HepG2 (cell line): ENCODE measurements at regions not wholly inside any gene's neighbourhood (a gene's known extent, or its start where the extent isn't known, plus 50 kb on each side); places are given as distances from the start of the nearest gene placed in this dataset.

Experiments
- ATAD3A ChIP-seq: sonication (generic); formaldehyde crosslinking; IDR thresholded peaks from 2 replicates; pipeline ENCODE4 v1.4.0; 2020; ENCODE audit warnings: missing genetic modification reagents
- DMTF1 ChIP-seq: sonication (generic); formaldehyde crosslinking; IDR thresholded peaks from 2 replicates; pipeline ENCODE4 v1.4.0; 2020; ENCODE audit warnings: mild to moderate bottlenecking, missing genetic modification reagents
- EZH2 ChIP-seq: conservative IDR thresholded peaks from 2 replicates; pipeline ENCODE4 v1.6.1; 2012; ENCODE audit warnings: mild to moderate bottlenecking, low read depth, low read length, moderate library complexity
- HNRNPK ChIP-seq: fragments of 200-400 bp; formaldehyde crosslinking; IDR thresholded peaks from 2 replicates; pipeline ENCODE4 v1.6.1; 2018; ENCODE audit warnings: low read length, low read depth, moderate library complexity, mild to moderate bottlenecking; ENCODE audit not compliant: poor library complexity, severe bottlenecking
- IRX3 ChIP-seq: sonication (generic); formaldehyde crosslinking; IDR thresholded peaks from 2 replicates; pipeline ENCODE4 v1.8.1; 2023; ENCODE audit warnings: mild to moderate bottlenecking, low read depth, missing genetic modification reagents, borderline replicate concordance
- MED13 ChIP-seq: sonication (generic); formaldehyde crosslinking; IDR thresholded peaks from 2 replicates; pipeline ENCODE4 v1.5.0; 2020; ENCODE audit warnings: missing genetic modification reagents
- NKX3-1 ChIP-seq: sonication (generic); formaldehyde crosslinking; IDR thresholded peaks from 2 replicates; pipeline ENCODE4 v1.5.0; 2020; ENCODE audit warnings: missing genetic modification reagents
- NR2C2 ChIP-seq: sonication (generic); formaldehyde crosslinking; IDR thresholded peaks from 2 replicates; pipeline ENCODE4 v1.4.0; 2020; ENCODE audit warnings: missing genetic modification reagents, mild to moderate bottlenecking, moderate library complexity, borderline replicate concordance
- PAWR ChIP-seq: sonication (generic); formaldehyde crosslinking; IDR thresholded peaks from 2 replicates; pipeline ENCODE4 v1.4.0; 2020; ENCODE audit warnings: missing genetic modification reagents, mild to moderate bottlenecking, borderline replicate concordance
- SRY ChIP-seq: sonication (generic); formaldehyde crosslinking; IDR thresholded peaks from 2 replicates; pipeline ENCODE4 v1.8.0; 2022; ENCODE audit warnings: mild to moderate bottlenecking, missing genetic modification reagents
- ZFP41 ChIP-seq: sonication (generic); formaldehyde crosslinking; IDR thresholded peaks from 2 replicates; pipeline ENCODE4 v1.4.0; 2020; ENCODE audit warnings: mild to moderate bottlenecking, missing genetic modification reagents, borderline replicate concordance
- ZMAT5 ChIP-seq: sonication (generic); formaldehyde crosslinking; IDR thresholded peaks from 2 replicates; pipeline ENCODE4 v1.5.0; 2020; ENCODE audit warnings: mild to moderate bottlenecking, low read depth, missing genetic modification reagents, borderline replicate concordance
- ZSCAN30 ChIP-seq: sonication (generic); formaldehyde crosslinking; IDR thresholded peaks from 2 replicates; pipeline ENCODE4 v1.5.0; 2020; ENCODE audit warnings: mild to moderate bottlenecking, missing genetic modification reagents
- TF ChIP-seq, protein P1 (sequence below): IDR thresholded peaks from 2 replicates; pipeline ENCODE4 v1.6.1; 2016; ENCODE audit warnings: low read depth, borderline replicate concordance
- TF ChIP-seq, protein P2 (sequence below): sonication (generic); formaldehyde crosslinking; IDR thresholded peaks from 2 replicates; pipeline ENCODE4 v1.4.0; 2020; ENCODE audit warnings: mild to moderate bottlenecking, missing genetic modification reagents
- TF ChIP-seq, protein P3 (sequence below): fragments of 450-650 bp; IDR thresholded peaks from 2 replicates; pipeline ENCODE4 v1.6.1; 2017; ENCODE audit warnings: mild to moderate bottlenecking
- TF ChIP-seq, protein P4 (sequence below): sonication (generic); formaldehyde crosslinking; IDR thresholded peaks from 2 replicates; pipeline ENCODE4 v1.8.1; 2023; ENCODE audit warnings: mild to moderate bottlenecking, inconsistent platforms, moderate library complexity, missing genetic modification reagents, borderline replicate concordance
- TF ChIP-seq, protein P5 (sequence below): sonication (generic); formaldehyde crosslinking; IDR thresholded peaks from 2 replicates; pipeline ENCODE4 v1.4.0; 2020; ENCODE audit warnings: missing genetic modification reagents
- TF ChIP-seq, protein P6 (sequence below): IDR thresholded peaks from 2 replicates; pipeline ENCODE4 v1.6.1; 2016; ENCODE audit warnings: control low read depth

DNA sequence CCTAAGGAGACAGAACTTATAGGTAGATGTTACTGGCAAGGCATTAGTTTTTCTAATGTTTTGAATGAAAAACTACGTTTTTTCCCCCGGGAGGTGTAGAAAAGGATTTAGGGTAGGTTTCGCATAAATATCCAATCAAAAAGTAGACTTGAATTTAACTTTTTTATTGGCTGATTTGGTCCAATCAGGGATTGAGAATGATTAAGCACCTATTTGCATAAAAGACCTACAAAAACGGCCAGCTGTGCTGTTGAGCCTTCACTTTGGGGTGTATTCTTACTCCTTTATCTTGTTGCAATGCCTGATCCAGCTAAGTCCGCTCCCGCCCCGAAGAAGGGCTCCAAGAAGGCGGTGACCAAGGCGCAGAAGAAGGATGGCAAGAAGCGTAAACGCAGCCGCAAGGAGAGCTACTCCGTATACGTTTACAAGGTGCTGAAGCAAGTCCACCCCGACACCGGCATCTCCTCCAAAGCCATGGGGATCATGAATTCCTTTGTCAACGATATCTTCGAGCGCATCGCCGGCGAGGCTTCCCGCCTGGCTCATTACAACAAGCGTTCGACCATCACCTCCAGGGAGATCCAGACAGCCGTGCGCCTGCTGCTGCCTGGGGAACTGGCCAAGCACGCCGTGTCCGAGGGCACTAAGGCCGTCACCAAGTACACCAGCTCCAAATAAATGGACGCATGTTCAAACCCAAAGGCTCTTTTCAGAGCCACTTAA is 113.5 kb upstream of the BTN3A2 start (continued):
- TF ChIP-seq, protein P1, sequence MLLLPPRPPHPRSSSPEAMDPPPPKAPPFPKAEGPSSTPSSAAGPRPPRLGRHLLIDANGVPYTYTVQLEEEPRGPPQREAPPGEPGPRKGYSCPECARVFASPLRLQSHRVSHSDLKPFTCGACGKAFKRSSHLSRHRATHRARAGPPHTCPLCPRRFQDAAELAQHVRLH (CRISPR knock-in tag): no peak
- no peak for TF ChIP-seq ZMAT5 (CRISPR knock-in tag)
- TF ChIP-seq NR2C2 (CRISPR knock-in tag): no peak
- TF ChIP-seq, protein P2, sequence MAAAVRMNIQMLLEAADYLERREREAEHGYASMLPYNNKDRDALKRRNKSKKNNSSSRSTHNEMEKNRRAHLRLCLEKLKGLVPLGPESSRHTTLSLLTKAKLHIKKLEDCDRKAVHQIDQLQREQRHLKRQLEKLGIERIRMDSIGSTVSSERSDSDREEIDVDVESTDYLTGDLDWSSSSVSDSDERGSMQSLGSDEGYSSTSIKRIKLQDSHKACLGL (CRISPR knock-in tag): 0 out of 2 replicates have a peak, but pooled peaks have one; percentile 40
- peak; percentile 63; the same call in 1 of the 2 replicates for TF ChIP-seq NKX3-1 (CRISPR knock-in tag)
- TF ChIP-seq ZFP41 (CRISPR knock-in tag): no peak
- no peak for TF ChIP-seq DMTF1
- TF ChIP-seq HNRNPK: no peak
- TF ChIP-seq ZSCAN30 (CRISPR knock-in tag): no peak
- TF ChIP-seq, protein P3, sequence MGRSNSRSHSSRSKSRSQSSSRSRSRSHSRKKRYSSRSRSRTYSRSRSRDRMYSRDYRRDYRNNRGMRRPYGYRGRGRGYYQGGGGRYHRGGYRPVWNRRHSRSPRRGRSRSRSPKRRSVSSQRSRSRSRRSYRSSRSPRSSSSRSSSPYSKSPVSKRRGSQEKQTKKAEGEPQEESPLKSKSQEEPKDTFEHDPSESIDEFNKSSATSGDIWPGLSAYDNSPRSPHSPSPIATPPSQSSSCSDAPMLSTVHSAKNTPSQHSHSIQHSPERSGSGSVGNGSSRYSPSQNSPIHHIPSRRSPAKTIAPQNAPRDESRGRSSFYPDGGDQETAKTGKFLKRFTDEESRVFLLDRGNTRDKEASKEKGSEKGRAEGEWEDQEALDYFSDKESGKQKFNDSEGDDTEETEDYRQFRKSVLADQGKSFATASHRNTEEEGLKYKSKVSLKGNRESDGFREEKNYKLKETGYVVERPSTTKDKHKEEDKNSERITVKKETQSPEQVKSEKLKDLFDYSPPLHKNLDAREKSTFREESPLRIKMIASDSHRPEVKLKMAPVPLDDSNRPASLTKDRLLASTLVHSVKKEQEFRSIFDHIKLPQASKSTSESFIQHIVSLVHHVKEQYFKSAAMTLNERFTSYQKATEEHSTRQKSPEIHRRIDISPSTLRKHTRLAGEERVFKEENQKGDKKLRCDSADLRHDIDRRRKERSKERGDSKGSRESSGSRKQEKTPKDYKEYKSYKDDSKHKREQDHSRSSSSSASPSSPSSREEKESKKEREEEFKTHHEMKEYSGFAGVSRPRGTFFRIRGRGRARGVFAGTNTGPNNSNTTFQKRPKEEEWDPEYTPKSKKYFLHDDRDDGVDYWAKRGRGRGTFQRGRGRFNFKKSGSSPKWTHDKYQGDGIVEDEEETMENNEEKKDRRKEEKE: no peak
- peak; percentile 90 for TF ChIP-seq EZH2
- no peak for TF ChIP-seq SRY (CRISPR knock-in tag)
- TF ChIP-seq, protein P4, sequence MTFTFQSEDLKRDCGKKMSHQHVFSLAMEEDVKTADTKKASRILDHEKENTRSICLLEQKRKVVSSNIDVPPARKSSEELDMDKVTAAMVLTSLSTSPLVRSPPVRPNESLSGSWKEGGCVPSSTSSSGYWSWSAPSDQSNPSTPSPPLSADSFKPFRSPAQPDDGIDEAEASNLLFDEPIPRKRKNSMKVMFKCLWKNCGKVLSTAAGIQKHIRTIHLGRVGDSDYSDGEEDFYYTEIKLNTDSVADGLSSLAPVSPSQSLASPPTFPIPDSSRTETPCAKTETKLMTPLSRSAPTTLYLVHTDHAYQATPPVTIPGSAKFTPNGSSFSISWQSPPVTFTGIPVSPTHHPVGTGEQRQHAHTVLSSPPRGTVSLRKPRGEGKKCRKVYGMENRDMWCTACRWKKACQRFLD (CRISPR knock-in tag): no peak
- TF ChIP-seq, protein P5, sequence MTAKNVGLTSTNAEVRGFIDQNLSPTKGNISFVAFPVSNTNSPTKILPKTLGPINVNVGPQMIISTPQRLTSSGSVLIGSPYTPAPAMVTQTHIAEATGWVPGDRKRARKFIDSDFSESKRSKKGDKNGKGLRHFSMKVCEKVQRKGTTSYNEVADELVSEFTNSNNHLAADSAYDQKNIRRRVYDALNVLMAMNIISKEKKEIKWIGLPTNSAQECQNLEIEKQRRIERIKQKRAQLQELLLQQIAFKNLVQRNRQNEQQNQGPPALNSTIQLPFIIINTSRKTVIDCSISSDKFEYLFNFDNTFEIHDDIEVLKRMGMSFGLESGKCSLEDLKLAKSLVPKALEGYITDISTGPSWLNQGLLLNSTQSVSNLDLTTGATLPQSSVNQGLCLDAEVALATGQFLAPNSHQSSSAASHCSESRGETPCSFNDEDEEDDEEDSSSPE: no peak
- TF ChIP-seq IRX3: no peak
- TF ChIP-seq PAWR (CRISPR knock-in tag): no peak
- TF ChIP-seq ATAD3A (CRISPR knock-in tag): 0 out of 2 replicates have a peak, but pooled peaks have one; percentile 27
- no peak for TF ChIP-seq MED13
- TF ChIP-seq, protein P6, sequence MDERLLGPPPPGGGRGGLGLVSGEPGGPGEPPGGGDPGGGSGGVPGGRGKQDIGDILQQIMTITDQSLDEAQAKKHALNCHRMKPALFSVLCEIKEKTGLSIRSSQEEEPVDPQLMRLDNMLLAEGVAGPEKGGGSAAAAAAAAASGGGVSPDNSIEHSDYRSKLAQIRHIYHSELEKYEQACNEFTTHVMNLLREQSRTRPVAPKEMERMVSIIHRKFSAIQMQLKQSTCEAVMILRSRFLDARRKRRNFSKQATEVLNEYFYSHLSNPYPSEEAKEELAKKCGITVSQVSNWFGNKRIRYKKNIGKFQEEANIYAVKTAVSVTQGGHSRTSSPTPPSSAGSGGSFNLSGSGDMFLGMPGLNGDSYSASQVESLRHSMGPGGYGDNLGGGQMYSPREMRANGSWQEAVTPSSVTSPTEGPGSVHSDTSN: no peak
